C4-2B (cell line): ENCODE measurements at regions not wholly inside any gene's neighbourhood (a gene's known extent, or its start where the extent isn't known, plus 50 kb on each side); places are given as distances from the start of the nearest gene placed in this dataset.

Experiments used
- H3K27ac ChIP-seq: fragments of 450-650 bp; 2 replicates; pipeline ENCODE4 v1.5.1; 2017
- CTCF ChIP-seq: fragments of 450-650 bp; conservative IDR thresholded peaks from 2 replicates; pipeline ENCODE4 v1.5.1; 2017; ENCODE audit warnings: mild to moderate bottlenecking
- ZFX ChIP-seq: fragments of 450-650 bp; IDR thresholded peaks from 2 replicates; pipeline ENCODE4 v1.6.1; 2017

DNA sequence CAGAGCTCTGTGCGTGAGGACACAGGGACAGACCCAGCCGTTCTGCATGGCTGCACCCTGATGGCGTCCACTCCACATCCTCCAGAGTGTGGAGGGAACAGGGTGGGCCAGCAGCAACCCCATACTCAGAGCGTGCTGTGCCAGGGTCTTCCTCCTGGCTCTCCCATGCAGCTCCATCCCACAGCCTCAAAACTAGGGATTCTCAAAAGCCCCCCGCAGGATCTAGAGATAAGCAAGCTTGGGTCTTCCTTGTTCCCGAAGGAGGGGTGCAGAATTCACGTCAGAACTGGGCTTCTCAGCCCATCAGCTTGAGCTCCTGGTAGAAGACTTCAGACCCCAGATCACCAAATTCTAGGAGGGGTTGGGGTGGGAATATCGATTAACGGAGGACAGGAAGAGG is 858.8 kb downstream of the TBC1D22A start:
- H3K27ac ChIP-seq, result no peak overlapping the region
- TF ChIP-seq CTCF (no peak), ZFX (no peak)

DNA sequence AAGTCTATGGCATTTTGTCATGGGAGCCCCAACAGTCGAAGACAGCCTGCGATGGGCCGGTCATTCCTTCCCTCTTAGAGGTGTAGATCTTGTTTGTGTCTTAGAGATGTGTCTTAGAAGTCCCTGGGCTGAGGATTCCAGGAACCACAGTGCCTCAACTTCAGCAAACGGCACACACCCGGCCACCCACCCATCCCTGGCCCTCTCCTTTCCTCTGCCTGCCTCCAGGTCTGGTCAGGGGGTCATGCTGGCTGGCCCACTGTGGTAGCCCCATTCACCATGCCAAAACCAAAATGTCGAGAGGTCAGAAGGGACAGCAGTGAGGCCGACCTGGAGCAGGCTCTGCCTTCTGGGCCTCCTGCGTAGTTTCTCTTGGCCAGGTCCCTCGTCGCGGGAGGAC is 857.9 kb downstream of the TBC1D22A start:
- TF ChIP-seq ZFX, result no peak
- TF ChIP-seq CTCF, result no peak

GRCh38 chr22:47619631-47620030 is 857.2 kb downstream of the TBC1D22A start:
- H3K27ac ChIP-seq, result no peak overlapping the region
- no peak for TF ChIP-seq CTCF

More for the DNA sequence above, 857.9 kb downstream of the TBC1D22A start:
- H3K27ac ChIP-seq, result no peak overlapping the region

DNA sequence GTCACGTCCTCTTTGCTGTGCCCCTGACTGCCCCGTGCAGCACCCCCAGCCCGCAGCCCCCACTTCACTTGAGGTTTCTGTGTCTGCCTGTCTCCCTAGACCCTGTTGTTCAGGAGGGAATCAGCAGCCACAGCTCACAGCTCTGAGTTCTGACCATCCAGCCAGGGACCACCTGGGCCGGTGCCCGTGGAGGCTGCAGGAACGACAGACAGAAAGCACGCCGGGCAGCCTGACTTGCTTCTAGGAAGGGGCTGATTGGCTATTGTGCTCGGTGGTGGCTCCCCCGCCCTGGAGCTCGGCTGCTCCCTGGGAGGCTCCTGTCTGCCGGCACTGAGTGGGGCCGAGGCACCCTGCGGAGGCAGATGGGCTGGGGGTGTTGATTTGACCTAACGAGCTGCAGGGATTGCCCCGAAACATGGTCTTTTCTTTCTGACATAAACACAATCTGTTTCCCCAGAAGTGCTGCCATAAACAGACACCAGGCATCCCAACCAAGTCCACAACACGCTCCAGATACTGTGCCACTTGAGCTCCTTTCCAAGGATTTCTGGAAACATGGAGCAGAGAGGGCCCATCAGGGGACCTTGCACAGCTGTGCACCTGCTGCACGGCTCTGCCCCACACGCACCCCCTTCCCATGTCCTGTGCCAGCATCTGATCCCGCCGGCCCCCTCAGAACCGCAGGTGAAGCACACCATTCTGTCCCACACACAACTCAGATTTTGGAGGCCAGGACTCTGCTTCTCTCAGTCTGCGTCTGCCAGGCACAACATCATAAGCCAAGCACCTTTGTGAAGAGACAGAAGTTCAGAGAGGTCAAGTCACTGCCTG is 855.9 kb downstream of the TBC1D22A start:
- H3K27ac ChIP-seq, result no peak overlapping the region
- no peak for TF ChIP-seq CTCF

DNA sequence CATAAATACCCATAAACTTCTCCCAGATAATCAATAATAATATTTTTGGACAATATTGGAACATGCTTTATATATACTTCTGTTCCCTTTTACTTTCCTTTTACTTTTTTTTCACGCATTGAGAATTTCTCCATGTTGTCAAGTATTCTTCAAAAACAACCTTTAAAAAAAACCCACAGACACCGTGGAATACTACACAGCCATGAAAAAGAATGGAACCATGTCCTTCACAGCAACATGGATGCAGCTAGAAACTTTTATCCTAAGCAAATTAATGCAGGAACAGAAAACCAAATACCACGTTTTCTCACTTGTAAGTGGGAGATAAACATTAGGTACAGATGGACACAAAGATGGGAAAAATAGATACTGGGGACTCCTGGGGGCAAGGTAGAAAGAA is 854.7 kb downstream of the TBC1D22A start:
- TF ChIP-seq ZFX, result no peak
- H3K27ac ChIP-seq, result no peak overlapping the region

DNA sequence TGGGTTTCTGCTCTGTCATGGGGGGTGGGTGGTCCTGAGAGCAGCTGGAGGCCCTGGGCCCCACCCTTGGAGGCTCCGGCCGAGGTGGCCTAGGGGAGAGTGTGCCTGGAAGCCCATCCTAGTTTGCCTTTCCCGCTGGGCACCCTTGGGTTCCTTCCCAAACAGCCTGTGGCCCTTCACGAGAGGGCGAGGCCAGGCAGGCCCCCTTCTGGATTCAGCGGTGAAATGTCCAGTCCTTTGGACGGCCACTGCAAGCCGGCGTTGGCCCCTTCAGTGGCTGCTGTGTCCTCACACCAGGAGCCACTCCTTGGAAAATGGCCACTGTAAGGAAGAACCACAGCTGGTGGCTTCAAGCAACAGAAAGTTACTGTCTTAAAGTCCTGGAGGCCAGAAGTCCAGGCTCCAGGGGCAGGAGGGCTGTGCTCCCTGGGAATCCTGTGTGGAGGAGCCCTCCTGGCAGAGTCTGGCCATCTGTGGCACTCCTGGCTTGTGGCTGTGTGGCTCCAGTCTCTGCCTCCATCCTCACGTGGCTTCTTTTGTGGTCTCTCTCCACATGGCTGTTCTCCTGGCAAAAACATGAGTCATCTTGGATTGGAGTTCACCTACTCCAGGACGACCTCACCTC is 854.1 kb downstream of the TBC1D22A start:
- TF ChIP-seq ZFX, result no peak
- no peak for TF ChIP-seq CTCF

DNA sequence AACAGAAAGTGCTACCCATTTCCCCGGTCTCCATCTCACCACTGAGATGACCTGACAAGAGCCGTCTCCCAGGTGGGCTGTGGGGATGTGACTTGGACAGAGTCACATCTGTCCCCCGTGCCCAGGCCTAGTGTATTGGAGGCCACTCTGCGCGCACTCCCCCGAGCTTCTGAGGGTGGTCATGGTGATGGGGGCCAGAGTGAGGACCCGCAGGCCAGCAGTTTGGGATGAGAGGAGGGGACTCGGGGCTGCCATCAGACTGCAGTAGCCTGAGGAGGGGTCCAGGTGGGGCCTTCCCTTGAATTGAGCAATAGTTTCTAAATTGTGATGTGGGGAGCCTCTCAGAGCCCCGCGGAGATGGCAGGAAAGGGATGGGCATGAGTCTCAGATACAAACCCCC is 852.6 kb downstream of the TBC1D22A start:
- no peak overlapping the region for H3K27ac ChIP-seq
- no peak for TF ChIP-seq CTCF
- no peak for TF ChIP-seq ZFX

More for the DNA sequence above, 854.1 kb downstream of the TBC1D22A start:
- no peak overlapping the region for H3K27ac ChIP-seq
